ENCODE measurements at regions not wholly inside any gene's neighbourhood (a gene's known extent, or its start where the extent isn't known, plus 50 kb on each side); places are given as distances from the start of the nearest gene placed in this dataset.

DNA sequence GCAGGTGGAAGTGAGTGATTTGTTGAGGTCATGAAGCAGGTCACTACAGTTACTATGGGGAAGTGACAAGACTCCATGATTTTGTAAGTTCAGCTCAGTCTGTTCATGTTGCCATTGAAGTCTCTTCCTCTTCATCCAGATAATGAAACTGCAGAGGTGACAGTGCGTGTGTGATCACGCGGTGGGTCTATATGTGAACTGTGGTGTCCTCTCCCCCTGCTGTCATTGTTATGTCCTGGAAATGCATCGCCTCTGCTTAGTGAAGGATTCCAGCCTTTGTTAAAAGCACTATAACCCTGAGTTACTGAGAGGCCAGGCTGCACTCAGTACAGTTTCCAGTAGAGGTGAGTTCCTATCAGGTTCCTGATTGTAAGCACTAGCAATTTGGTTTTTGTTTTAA lies 216.2 kb upstream of the RMST start:
- H3K4me1 Mint-ChIP-seq = no peaks in the 10 kb centered on the region
- ChIA-PET POLR2A (no interaction called here), CTCF (interaction anchor here (0.6 kb wide), 1 partner anchor 221 kb away, joined by 4 read pairs; no protein-coding TSS in a partner anchor)
- no peaks in the 10 kb centered on the region for H3K9me3 Mint-ChIP-seq (ENCODE audit: low read depth)
- DNase-seq (no peak), ATAC-seq (no peak)
- intact Hi-C loops (cut with DNase I, micrococcal nuclease) = no loop called here
- H3K36me3 Mint-ChIP-seq (ENCODE audit: low read depth) = no peaks in the 10 kb centered on the region
- no peak overlapping the region for H3K4me3 Mint-ChIP-seq
- H3K27me3 Mint-ChIP-seq = peaks cover 2% of the 10 kb centered on the region
- H3K27ac Mint-ChIP-seq = no peak overlapping the region

GRCh38 chr12:97250483-97250882 lies 212.1 kb upstream of the RMST start:
- H3K4me1 Mint-ChIP-seq = no peaks in the 10 kb centered on the region
- intact Hi-C loops (cut with DNase I, micrococcal nuclease) = no loop called here
- POLR2A ChIA-PET = no interaction called here
- no peaks in the 10 kb centered on the region for H3K9me3 Mint-ChIP-seq (ENCODE audit: low read depth)
- H3K27ac Mint-ChIP-seq = no peak overlapping the region
- no peaks in the 10 kb centered on the region for H3K36me3 Mint-ChIP-seq (ENCODE audit: low read depth)
- ATAC-seq = no peak
- H3K27me3 Mint-ChIP-seq = peaks cover 3% of the 10 kb centered on the region
- DNase-seq = no peak
- CTCF ChIA-PET = no interaction called here
- H3K4me3 Mint-ChIP-seq = no peak overlapping the region

DNA sequence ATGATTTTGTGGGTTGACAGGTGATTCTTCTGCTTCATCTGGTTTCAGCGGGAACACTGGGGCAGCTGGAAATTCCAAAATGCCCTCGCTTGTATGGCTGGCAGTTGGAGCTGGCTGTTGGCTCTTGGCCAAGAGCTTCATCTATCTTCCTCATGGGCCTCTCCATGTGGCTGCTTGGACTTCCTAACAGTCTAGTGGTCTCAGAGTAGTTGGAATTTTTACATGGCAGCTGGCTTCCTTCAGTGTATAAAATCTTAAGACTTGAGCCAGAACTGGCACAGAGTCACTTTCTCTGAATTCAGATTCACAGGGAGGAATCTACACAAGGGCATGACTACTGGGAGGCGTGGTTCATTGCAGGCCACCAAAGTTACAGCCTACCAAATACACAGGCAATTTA lies 204.9 kb upstream of the RMST start:
- POLR2A ChIA-PET = no interaction called here

GRCh38 chr12:97259098-97259497 lies 203.5 kb upstream of the RMST start:
- DNase-seq = no peak
- H3K4me3 Mint-ChIP-seq = no peak overlapping the region
- no peaks in the 10 kb centered on the region for H3K4me1 Mint-ChIP-seq
- peaks cover 6% of the 10 kb centered on the region for H3K27me3 Mint-ChIP-seq
- H3K9me3 Mint-ChIP-seq (ENCODE audit: low read depth) = no peaks in the 10 kb centered on the region
- no peak for ATAC-seq
- POLR2A ChIA-PET = no interaction called here
- no peaks in the 10 kb centered on the region for H3K36me3 Mint-ChIP-seq (ENCODE audit: low read depth)
- intact Hi-C loops (cut with DNase I, micrococcal nuclease) = no loop called here
- CTCF ChIA-PET = no interaction called here
- no peak overlapping the region for H3K27ac Mint-ChIP-seq

More for the DNA sequence above, 204.9 kb upstream of the RMST start:
- no peak overlapping the region for H3K4me3 Mint-ChIP-seq
- no peak overlapping the region for H3K27ac Mint-ChIP-seq
- no peak for DNase-seq
- ATAC-seq = no peak
- CTCF ChIA-PET = no interaction called here
- intact Hi-C loops (cut with DNase I, micrococcal nuclease) = no loop called here
- no peaks in the 10 kb centered on the region for H3K9me3 Mint-ChIP-seq (ENCODE audit: low read depth)
- H3K27me3 Mint-ChIP-seq = peaks cover 6% of the 10 kb centered on the region
- H3K36me3 Mint-ChIP-seq (ENCODE audit: low read depth) = no peaks in the 10 kb centered on the region
- H3K4me1 Mint-ChIP-seq = no peaks in the 10 kb centered on the region

DNA sequence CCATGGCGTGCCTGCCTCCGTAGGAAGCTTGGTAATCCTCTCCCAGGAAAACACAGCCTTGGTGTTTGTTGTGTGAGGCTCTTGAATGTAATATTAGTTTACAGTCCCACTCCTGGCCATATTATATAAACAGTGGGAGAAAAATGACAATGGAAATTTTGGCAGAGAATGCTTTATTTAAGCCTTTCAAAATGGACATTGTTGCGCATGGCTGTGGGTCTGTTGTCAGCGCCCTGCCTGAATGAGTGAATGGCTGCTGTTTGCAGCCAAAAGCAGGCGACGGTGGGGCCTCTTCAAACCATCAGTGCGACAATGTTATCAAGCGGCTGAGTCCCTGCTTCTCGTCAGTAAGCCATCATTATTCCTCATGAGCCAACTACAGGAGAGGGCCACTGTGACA lies 201.8 kb upstream of the RMST start:
- ChIA-PET CTCF (no interaction called here), POLR2A (no interaction called here)
- DNase-seq = no peak
- H3K4me1 Mint-ChIP-seq = no peaks in the 10 kb centered on the region
- H3K27ac Mint-ChIP-seq = no peak overlapping the region
- ATAC-seq = no peak
- no peak overlapping the region for H3K4me3 Mint-ChIP-seq
- H3K9me3 Mint-ChIP-seq (ENCODE audit: low read depth) = no peaks in the 10 kb centered on the region
- intact Hi-C loops (cut with DNase I, micrococcal nuclease) = no loop called here
- H3K27me3 Mint-ChIP-seq = peaks cover 6% of the 10 kb centered on the region
- H3K36me3 Mint-ChIP-seq (ENCODE audit: low read depth) = no peaks in the 10 kb centered on the region

GRCh38 chr12:97267166-97267565 lies 195.4 kb upstream of the RMST start:
- Mint-ChIP-seq H3K27me3 (peaks cover 6% of the 10 kb centered on the region), H3K27ac (no peak overlapping the region), H3K9me3 (ENCODE audit: low read depth) (no peaks in the 10 kb centered on the region), H3K4me1 (no peaks in the 10 kb centered on the region), H3K4me3 (no peak overlapping the region), H3K36me3 (ENCODE audit: low read depth) (no peaks in the 10 kb centered on the region)
- ATAC-seq = no peak
- ChIA-PET CTCF (no interaction called here), POLR2A (no interaction called here)
- intact Hi-C loops (cut with DNase I, micrococcal nuclease) = no loop called here
- DNase-seq = no peak

DNA sequence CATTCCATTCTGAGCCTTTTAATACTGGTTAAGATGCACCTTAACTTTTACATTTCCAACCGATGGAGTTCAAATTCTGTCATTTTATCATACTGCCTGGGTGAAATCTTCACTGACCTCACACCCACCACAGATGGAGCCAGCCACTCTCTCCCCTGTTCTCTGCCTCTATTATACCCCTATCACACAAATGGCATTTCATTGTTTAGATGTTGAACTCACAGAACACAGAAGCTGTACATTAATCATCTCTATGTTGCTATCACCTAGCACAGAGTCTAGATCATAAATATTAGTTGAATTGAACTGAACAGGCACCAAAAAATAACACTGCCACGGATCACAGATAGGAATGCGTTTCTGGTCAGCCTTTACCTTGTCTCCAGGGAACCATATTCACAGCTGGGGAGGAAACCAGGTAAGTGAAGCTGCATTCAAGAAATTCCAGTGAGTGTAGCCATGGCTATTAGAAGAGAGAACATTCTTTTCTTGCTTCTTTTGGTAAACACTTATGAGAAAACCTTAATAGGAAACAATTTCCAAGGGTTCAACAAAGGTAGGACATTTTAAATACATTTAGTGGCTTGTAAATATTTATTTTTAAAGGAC lies 194.9 kb upstream of the RMST start:
- no peak overlapping the region for H3K27ac Mint-ChIP-seq
- ATAC-seq (no peak), DNase-seq (no peak)
- no peaks in the 10 kb centered on the region for H3K9me3 Mint-ChIP-seq (ENCODE audit: low read depth)
- H3K27me3 Mint-ChIP-seq = peaks cover 6% of the 10 kb centered on the region
- no peaks in the 10 kb centered on the region for H3K4me1 Mint-ChIP-seq
- no peak overlapping the region for H3K4me3 Mint-ChIP-seq
- no peaks in the 10 kb centered on the region for H3K36me3 Mint-ChIP-seq (ENCODE audit: low read depth)
- intact Hi-C loops (cut with DNase I, micrococcal nuclease) = no loop called here
- POLR2A ChIA-PET = no interaction called here
- CTCF ChIA-PET = no interaction called here

DNA sequence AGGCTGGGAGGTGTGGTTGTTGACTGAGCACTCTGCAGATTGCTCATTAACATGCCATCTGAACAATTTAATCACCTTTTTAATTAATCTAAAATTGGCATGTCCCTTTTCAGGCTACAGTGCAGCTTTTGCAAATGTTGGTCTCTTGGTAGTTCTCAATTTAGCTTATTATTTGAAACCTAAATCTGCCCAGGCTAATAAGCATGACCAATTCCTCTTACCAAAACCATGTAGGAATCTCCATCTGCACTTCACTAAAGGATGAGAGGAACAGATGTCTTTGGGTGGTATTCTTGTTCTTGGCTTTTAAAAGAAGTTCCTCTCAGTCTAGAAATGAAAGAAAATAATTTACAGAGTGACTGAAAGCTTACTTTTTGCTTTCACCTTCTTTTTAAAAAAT lies 190.1 kb upstream of the RMST start:
- peaks cover 11% of the 10 kb centered on the region for H3K27me3 Mint-ChIP-seq
- H3K27ac Mint-ChIP-seq = no peak overlapping the region
- no peak for DNase-seq
- no peaks in the 10 kb centered on the region for H3K4me1 Mint-ChIP-seq
- no peak for ATAC-seq
- POLR2A ChIA-PET = no interaction called here
- intact Hi-C loops (cut with DNase I, micrococcal nuclease) = no loop called here
- H3K9me3 Mint-ChIP-seq (ENCODE audit: low read depth) = no peaks in the 10 kb centered on the region
- no peak overlapping the region for H3K4me3 Mint-ChIP-seq
- CTCF ChIA-PET = interaction anchor here (1.2 kb wide), 1 partner anchor 13 kb away, joined by 4 read pairs; no protein-coding TSS in a partner anchor
- no peaks in the 10 kb centered on the region for H3K36me3 Mint-ChIP-seq (ENCODE audit: low read depth)

DNA sequence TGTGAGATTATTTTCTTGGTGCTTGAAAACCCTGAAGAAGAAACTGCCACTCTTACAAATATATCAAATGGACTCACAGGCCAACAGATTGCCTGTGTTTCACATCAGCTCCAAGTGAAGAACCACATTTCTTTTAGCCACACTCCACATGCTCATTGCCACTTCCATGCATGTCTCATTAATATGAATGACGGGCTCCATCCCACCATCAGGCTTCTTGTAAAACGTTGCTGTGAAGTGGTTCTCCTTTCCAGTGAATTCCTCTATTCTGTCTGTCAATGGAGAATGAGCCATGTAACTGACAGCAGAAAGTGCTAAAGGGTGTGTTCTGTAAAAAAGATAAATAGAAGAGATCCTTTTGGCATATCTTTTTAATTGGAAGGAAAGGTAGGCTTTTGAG lies 188.2 kb upstream of the RMST start:
- ChIA-PET POLR2A (no interaction called here), CTCF (interaction anchor here (0.6 to 0.7 kb wide), 2 partner anchors 8 to 9 kb away, joined by 3 read pairs; no protein-coding TSS in a partner anchor)
- no peak for ATAC-seq
- intact Hi-C loops (cut with DNase I, micrococcal nuclease) = no loop called here
- no peak for DNase-seq
- Mint-ChIP-seq H3K9me3 (ENCODE audit: low read depth) (no peaks in the 10 kb centered on the region), H3K4me1 (no peaks in the 10 kb centered on the region), H3K36me3 (ENCODE audit: low read depth) (no peaks in the 10 kb centered on the region), H3K27ac (no peak overlapping the region), H3K4me3 (no peak overlapping the region), H3K27me3 (peaks cover 11% of the 10 kb centered on the region)

DNA sequence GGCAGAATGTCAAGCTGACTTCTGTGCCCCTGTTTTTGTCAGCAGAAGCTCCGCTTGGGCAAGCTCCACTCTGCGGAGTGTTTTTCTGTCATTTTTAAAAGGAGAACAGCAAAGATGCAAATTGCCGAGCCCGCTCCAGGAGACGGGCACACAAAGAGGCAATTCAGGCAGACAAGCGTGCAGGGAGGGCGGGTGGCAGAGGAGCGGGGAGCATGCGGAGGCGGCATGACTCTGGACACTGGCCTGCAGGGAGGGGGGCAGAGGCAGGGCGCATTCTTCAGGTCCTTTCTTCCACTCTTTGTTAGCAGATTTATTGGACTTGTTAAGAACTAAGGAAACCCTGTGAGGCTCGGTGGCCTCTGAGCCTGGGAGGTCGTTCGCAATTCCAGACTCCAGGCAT lies 187.3 kb upstream of the RMST start:
- Mint-ChIP-seq H3K4me3 (no peak overlapping the region), H3K9me3 (ENCODE audit: low read depth) (no peaks in the 10 kb centered on the region), H3K27me3 (peaks cover 13% of the 10 kb centered on the region), H3K36me3 (ENCODE audit: low read depth) (no peaks in the 10 kb centered on the region), H3K27ac (no peak overlapping the region), H3K4me1 (no peaks in the 10 kb centered on the region)
- DNase-seq = no peak
- ChIA-PET CTCF (interaction anchor here (0.5 kb wide), 1 partner anchor 24 kb away, joined by 3 read pairs; no protein-coding TSS in a partner anchor), POLR2A (no interaction called here)
- no peak for ATAC-seq
- intact Hi-C loops (cut with DNase I, micrococcal nuclease) = no loop called here

DNA sequence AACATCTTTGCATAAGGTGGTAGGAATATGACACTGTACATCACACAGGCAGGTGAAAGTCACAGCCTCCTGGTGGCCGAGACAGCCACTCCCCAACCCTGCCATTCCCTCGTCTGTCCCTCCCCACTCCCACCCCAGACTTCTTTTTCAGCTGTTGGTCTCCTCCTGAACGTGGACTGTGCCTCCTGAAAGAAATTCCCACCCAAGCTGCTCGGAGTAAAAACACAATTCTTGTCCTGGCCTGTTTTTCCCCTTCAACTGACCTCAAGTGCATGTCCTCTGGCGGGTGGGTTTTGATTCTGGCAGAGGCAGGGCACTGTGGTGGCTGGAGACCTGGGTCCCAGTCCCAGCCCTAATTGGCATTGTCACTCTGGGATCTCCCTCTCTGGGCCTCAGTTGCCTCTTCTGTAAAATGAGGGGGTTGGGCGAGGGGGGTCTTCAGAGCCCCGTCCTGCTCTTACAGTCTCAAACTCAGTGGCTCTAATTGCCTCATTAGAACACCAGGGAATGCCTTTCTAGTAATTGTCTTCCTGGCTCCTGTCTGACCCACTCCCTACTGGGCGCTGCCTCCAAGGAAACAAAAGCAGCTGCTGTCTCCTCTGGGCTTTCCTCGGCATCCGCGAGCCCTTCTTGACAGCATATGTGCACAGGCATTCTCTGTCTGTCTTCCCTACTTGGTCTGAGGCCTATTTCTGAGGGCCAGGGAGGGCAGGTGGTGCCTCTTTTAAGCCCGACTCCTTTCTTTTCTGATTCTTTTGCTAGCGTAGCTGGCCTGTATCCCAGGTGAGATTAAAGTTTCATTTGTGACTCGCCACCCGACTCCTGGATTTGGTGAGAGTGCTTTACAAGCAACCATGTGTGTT lies 186.6 kb upstream of the RMST start:
- ATAC-seq (no peak), DNase-seq (no peak)
- POLR2A ChIA-PET = no interaction called here
- intact Hi-C loops (cut with DNase I, micrococcal nuclease) = no loop called here
- Mint-ChIP-seq H3K4me3 (no peak overlapping the region), H3K4me1 (no peaks in the 10 kb centered on the region), H3K27me3 (peaks cover 12% of the 10 kb centered on the region), H3K36me3 (ENCODE audit: low read depth) (no peaks in the 10 kb centered on the region), H3K9me3 (ENCODE audit: low read depth) (no peaks in the 10 kb centered on the region), H3K27ac (no peak overlapping the region)
- CTCF ChIA-PET = interaction anchor here (0.5 kb wide), 1 partner anchor 23 kb away, joined by 3 read pairs; no protein-coding TSS in a partner anchor

GRCh38 chr12:97276661-97277429 lies 185.8 kb upstream of the RMST start:
- ChIA-PET CTCF (no interaction called here), POLR2A (no interaction called here)
- intact Hi-C loops (cut with DNase I, micrococcal nuclease) = no loop called here
- Mint-ChIP-seq H3K36me3 (ENCODE audit: low read depth) (no peaks in the 10 kb centered on the region), H3K4me1 (no peaks in the 10 kb centered on the region), H3K4me3 (no peak overlapping the region), H3K9me3 (ENCODE audit: low read depth) (no peaks in the 10 kb centered on the region), H3K27ac (no peak overlapping the region), H3K27me3 (peaks cover 12% of the 10 kb centered on the region)
- ATAC-seq (no peak), DNase-seq (no peak)
